ENCODE measurements at regions not wholly inside any gene's neighbourhood (a gene's known extent, or its start where the extent isn't known, plus 50 kb on each side); places are given as distances from the start of the nearest gene placed in this dataset.

DNA sequence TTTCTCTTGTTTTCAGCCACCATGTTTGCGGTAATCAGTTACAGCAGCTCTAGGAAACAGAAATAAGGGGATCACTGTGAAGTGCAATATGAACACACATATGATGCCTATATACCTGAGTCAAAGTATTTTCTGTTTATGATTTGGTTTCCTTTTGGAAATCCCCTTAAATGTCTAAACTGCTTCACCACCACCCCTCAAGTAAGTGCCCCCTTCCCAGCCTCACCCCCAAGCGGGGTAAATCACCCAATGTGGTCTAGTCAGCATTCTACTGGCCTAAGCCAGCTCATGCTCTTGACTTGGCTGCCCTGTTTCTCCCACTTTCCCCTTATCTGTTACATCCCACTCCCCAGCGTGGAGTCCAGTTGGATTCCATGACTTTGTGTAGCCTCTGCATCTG is 176.5 kb downstream of the QDPR start:
- TF ChIP-seq POLR2A (IDR thresholded peaks at IDR 0.05; ENCODE audit: low read depth, low read length): no peak
- TF ChIP-seq POLR2AphosphoS5 (IDR thresholded peaks at IDR 0.05; ENCODE audit: low read depth, low read length): no peak
- no peak for TF ChIP-seq TAF1 (IDR thresholded peaks at IDR 0.05; ENCODE audit: low read depth, low read length)
